Mammary epithelial cell (primary cell): ENCODE measurements at regions not wholly inside any gene's neighbourhood (a gene's known extent, or its start where the extent isn't known, plus 50 kb on each side); places are given as distances from the start of the nearest gene placed in this dataset.

Experiments used
- CTCF ChIP-seq, 2 donors: IDR thresholded peaks in 1 of 2; conservative IDR thresholded peaks in 1 of 2; 2 replicates each; pipeline ENCODE4 v1.5.1; 2011 to 2012; ENCODE audit warnings: inconsistent platforms in 2 of 2, low read length in 2 of 2, mild to moderate bottlenecking in 2 of 2, control low read depth in 1 of 2, low read depth in 1 of 2; ENCODE audit not compliant: insufficient read depth in 1 of 2; ENCODE audit errors: extremely low read depth in 1 of 2
- EZH2 ChIP-seq: IDR thresholded peaks from 2 replicates; pipeline ENCODE4 v1.6.1; 2012; ENCODE audit warnings: low read length, inconsistent platforms, borderline replicate concordance

GRCh38 chr4:74570095-74570494 lies 125.2 kb downstream of the AREG start:
- TF ChIP-seq CTCF (conservative IDR thresholded peaks at IDR 0.05 in 1 of 2, IDR thresholded peaks at IDR 0.05 in 1 of 2; ENCODE audit: extremely low read depth in 1 of 2, insufficient read depth in 1 of 2, low read depth in 1 of 2, low read length in 2 of 2) (no peak), EZH2 (no peak)
